K562 (cell line): ENCODE measurements at regions not wholly inside any gene's neighbourhood (a gene's known extent, or its start where the extent isn't known, plus 50 kb on each side); places are given as distances from the start of the nearest gene placed in this dataset.

ENCODE experiments used
- ATAC-seq: fragments of 200-7000 bp; cut with Tn5 transposase; 3 replicates; pipeline ENCODE4 v1.9.1; 2020; ENCODE audit warnings: moderate library complexity
- BruUV-seq: library from RNA; stranded (reverse); fragments of 400-500 nt; replicated peaks from 2 replicates; lab custom pipeline; 2021; lab: Mats Ljungman, UMichigan
- CTCF ChIA-PET: fragments of 300-600 bp; formaldehyde crosslinking; extraction: SDS; loops from one replicate; lab custom pipeline; 2021; ENCODE audit warnings: low intra/inter-chr PET ratio; lab: Yijun Ruan, JAX
- POLR2A ChIA-PET: fragments of 300-600, 350-650 bp; sonication (Branson Sonifier 250); formaldehyde crosslinking; extraction: SDS; loops from one replicate; lab custom pipeline; 2021; ENCODE audit warnings: antibody characterized with exemption, inconsistent platforms; lab: Yijun Ruan, JAX
- DNase-seq, 4 experiments: peaks; one replicate each; pipeline versions ENCODE4 v3.0.0 to v3.0.0-alpha.2; 2011 to 2018; ENCODE audit warnings: low spot score in 3 of 4, mixed read lengths in 3 of 4; ENCODE audit errors: extremely low read depth in 1 of 4
- FAIRE-seq: peaks from 2 replicates; lab custom pipeline; 2011; peaks lifted over from hg19 to GRCh38; lab: Jason Lieb, UNC
- H2AFZ ChIP-seq: 2 replicates; pipeline ENCODE4 v1.6.0; 2011; ENCODE audit warnings: low read depth, low read length, control low read depth, inconsistent platforms
- H3K27ac ChIP-seq: fragments of 200-600 bp; 3 replicates; pipeline ENCODE4 v1.8.0; 2011; ENCODE audit warnings: low read depth, mild to moderate bottlenecking, control low read depth, inconsistent platforms, low read length, moderate library complexity, mixed read lengths; ENCODE audit errors: extremely low read depth
- H3K27me3 ChIP-seq, 2 experiments: fragments of 300-600 bp in 1 of 2; 2 replicates in 1 of 2; 3 replicates in 1 of 2; pipeline versions ENCODE4 v1.6.0 to v1.8.0; 2011; ENCODE audit warnings: inconsistent platforms in 2 of 2, low read length in 2 of 2, mild to moderate bottlenecking in 1 of 2, mixed read lengths in 1 of 2, moderate library complexity in 1 of 2; ENCODE audit not compliant: control insufficient read depth in 2 of 2, insufficient read depth in 2 of 2
- H3K36me3 ChIP-seq: fragments of 300-600 bp; 3 replicates; pipeline ENCODE4 v1.8.0; 2011; ENCODE audit warnings: mild to moderate bottlenecking, low read length, inconsistent platforms; ENCODE audit not compliant: control insufficient read depth, insufficient read depth
- H3K4me1 ChIP-seq, 2 experiments: fragments of 200-600 bp in 1 of 2; replicated peaks in 1 of 2; 2 replicates in 1 of 2; 3 replicates in 1 of 2; pipeline versions ENCODE4 v1.5.1 to v1.8.0; 2011; ENCODE audit warnings: inconsistent platforms in 2 of 2, low read length in 2 of 2, mild to moderate bottlenecking in 1 of 2, mixed read lengths in 1 of 2, moderate library complexity in 1 of 2; ENCODE audit not compliant: control insufficient read depth in 2 of 2, insufficient read depth in 2 of 2
- H3K4me2 ChIP-seq: 2 replicates; pipeline ENCODE4 v1.6.1; 2011; ENCODE audit warnings: low read length, control low read depth, inconsistent platforms, mixed read lengths; ENCODE audit not compliant: insufficient read depth
- H3K4me3 ChIP-seq: fragments of 200-600 bp; sonication (generic), shearing (Covaris generic); 2 replicates; pipeline ENCODE4 v1.5.1; 2016; ENCODE audit warnings: control low read depth, inconsistent platforms
- H3K79me2 ChIP-seq: fragments of 200-600 bp; 3 replicates; pipeline ENCODE4 v1.8.0; 2011; ENCODE audit warnings: low read length, inconsistent platforms; ENCODE audit not compliant: control insufficient read depth, insufficient read depth
- H3K9ac ChIP-seq, 2 experiments: 2 replicates each; pipeline versions ENCODE4 v1.6.0 to v1.6.1; 2011; ENCODE audit warnings: low read depth in 2 of 2, low read length in 2 of 2, control low read depth in 1 of 2, inconsistent platforms in 1 of 2, mild to moderate bottlenecking in 1 of 2, mixed read lengths in 1 of 2; ENCODE audit not compliant: insufficient read depth in 1 of 2
- H3K9me1 ChIP-seq: one replicate; pipeline ENCODE4 v1.6.0; 2011; ENCODE audit warnings: inconsistent platforms, mild to moderate bottlenecking, low read length, moderate library complexity; ENCODE audit not compliant: control insufficient read depth, insufficient read depth
- H3K9me3 ChIP-seq: replicated peaks from 2 replicates; pipeline ENCODE4 v1.5.1; 2011; ENCODE audit warnings: low read depth, low read length, inconsistent platforms; ENCODE audit not compliant: control insufficient read depth, insufficient read depth
- H4K20me1 ChIP-seq: replicated peaks from 2 replicates; pipeline ENCODE4 v1.6.1; 2011; ENCODE audit warnings: low read length, inconsistent platforms, mixed read lengths; ENCODE audit not compliant: control insufficient read depth, insufficient read depth
- HES1 ChIP-seq: fragments of 450-650 bp; IDR thresholded peaks from 2 replicates; pipeline ENCODE4 v1.6.1; 2016; ENCODE audit warnings: low read depth, mild to moderate bottlenecking, moderate library complexity
- HEY1 ChIP-seq: fragments of 250-450 bp; sonication (Bioruptor Pico); IDR thresholded peaks from 2 replicates; pipeline ENCODE4 v1.5.0; 2020; ENCODE audit warnings: mild to moderate bottlenecking, moderate library complexity, borderline replicate concordance
- JUND ChIP-seq, 2 experiments: IDR thresholded peaks; 2 replicates in 1 of 2; 3 replicates in 1 of 2; pipeline ENCODE4 v1.6.1; 2011; ENCODE audit warnings: borderline replicate concordance in 2 of 2, low read depth in 2 of 2, low read length in 2 of 2, improper control_type of control experiment in 1 of 2, missing biosample characterization in 1 of 2, missing genetic modification characterization in 1 of 2, missing genetic modification reagents in 1 of 2
- MECOM ChIP-seq: fragments of 250-450 bp; sonication (Bioruptor Pico); IDR thresholded peaks from 2 replicates; pipeline ENCODE4 v1.8.0; 2022; ENCODE audit warnings: inconsistent platforms
- NR2F6 ChIP-seq: fragments of 450-650 bp; formaldehyde crosslinking; IDR thresholded peaks from 2 replicates; pipeline ENCODE4 v1.4.0; 2020; ENCODE audit warnings: mild to moderate bottlenecking
- NR3C1 ChIP-seq: sonication (generic); formaldehyde crosslinking; IDR thresholded peaks from 2 replicates; pipeline ENCODE4 v1.8.1; 2022; ENCODE audit warnings: missing genetic modification reagents
- SMAD2 ChIP-seq: fragments of 150-350 bp; IDR thresholded peaks from 2 replicates; pipeline ENCODE4 v1.6.1; 2014; ENCODE audit warnings: low read depth, mild to moderate bottlenecking, low read length
- TAF1 ChIP-seq: IDR thresholded peaks from 2 replicates; pipeline ENCODE4 v1.6.1; 2011; ENCODE audit warnings: mild to moderate bottlenecking, low read length, moderate library complexity; ENCODE audit not compliant: insufficient read depth, control insufficient read depth, severe bottlenecking; ENCODE audit errors: extremely low read depth
- TAF7 ChIP-seq: fragments of 450-650 bp; IDR thresholded peaks from 2 replicates; pipeline ENCODE4 v1.6.1; 2016; ENCODE audit warnings: missing genetic modification characterization, missing compliant biosample characterization
- ZNF239 ChIP-seq: fragments of 250-450 bp; sonication (Bioruptor Pico); IDR thresholded peaks from 2 replicates; pipeline ENCODE4 v1.4.0; 2020; ENCODE audit warnings: mild to moderate bottlenecking
- WGBS: fragments of 100-300 bp; shearing (Covaris generic); methylation state at CpG from one replicate; pipeline ENCODE4 v1.1.6; 2016; ENCODE audit warnings: low coverage, mixed read lengths; ENCODE audit not compliant: insufficient coverage; ENCODE audit errors: missing lambda C conversion rate; 5-methylcytosine and 5-hydroxymethylcytosine counted together
- in situ Hi-C: fragments of 300-500 bp; cut with MboI; formaldehyde crosslinking; loops from 4 replicates; pipeline ENCODE4 v1.15.0; 2018; ENCODE audit warnings: inconsistent platforms, mixed read lengths
- intact Hi-C: fragments of 100-400 bp; cut with micrococcal nuclease; formaldehyde crosslinking; loops from 2 replicates; pipeline ENCODE4 v1.14.2; 2022
- TF ChIP-seq, protein P1 (sequence below), 2 experiments: IDR thresholded peaks in 1 of 2; conservative IDR thresholded peaks in 1 of 2; 2 replicates each; pipeline ENCODE4 v1.6.1; 2016; ENCODE audit warnings: low read depth in 2 of 2, mild to moderate bottlenecking in 1 of 2, missing compliant biosample characterization in 1 of 2, missing genetic modification characterization in 1 of 2, moderate library complexity in 1 of 2
- TF ChIP-seq, protein P2 (sequence below): fragments of 250-450 bp; sonication (Bioruptor Pico); IDR thresholded peaks from 2 replicates; pipeline ENCODE4 v1.5.0; 2020; ENCODE audit warnings: mild to moderate bottlenecking, borderline replicate concordance

GRCh38 chr10:9615189-9615588 is 1402.5 kb upstream of the CELF2 start:
- POLR2A ChIA-PET, result no interaction called here
- CTCF ChIA-PET, result no interaction called here
- intact Hi-C loops, result no loop called here
- Histone ChIP-seq H3K9me1 (no peaks in the 10 kb centered on the region), H3K4me1 (no peaks in the 10 kb centered on the region)
- TF ChIP-seq, protein P1, sequence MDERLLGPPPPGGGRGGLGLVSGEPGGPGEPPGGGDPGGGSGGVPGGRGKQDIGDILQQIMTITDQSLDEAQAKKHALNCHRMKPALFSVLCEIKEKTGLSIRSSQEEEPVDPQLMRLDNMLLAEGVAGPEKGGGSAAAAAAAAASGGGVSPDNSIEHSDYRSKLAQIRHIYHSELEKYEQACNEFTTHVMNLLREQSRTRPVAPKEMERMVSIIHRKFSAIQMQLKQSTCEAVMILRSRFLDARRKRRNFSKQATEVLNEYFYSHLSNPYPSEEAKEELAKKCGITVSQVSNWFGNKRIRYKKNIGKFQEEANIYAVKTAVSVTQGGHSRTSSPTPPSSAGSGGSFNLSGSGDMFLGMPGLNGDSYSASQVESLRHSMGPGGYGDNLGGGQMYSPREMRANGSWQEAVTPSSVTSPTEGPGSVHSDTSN (CRISPR knock-in tag; IDR thresholded peaks at IDR 0.05; ENCODE audit: low read depth), result no peak
- TF ChIP-seq, protein P1 (tag; conservative IDR thresholded peaks at IDR 0.05; ENCODE audit: low read depth), result no peak
- no peak for TF ChIP-seq SMAD2
- no peak for TF ChIP-seq TAF7 (tag)
- TF ChIP-seq NR2F6 (CRISPR knock-in tag), result no peak
- no peak for TF ChIP-seq MECOM
- no peak for TF ChIP-seq TAF1
- TF ChIP-seq HEY1 (CRISPR knock-in tag), result no peak
- TF ChIP-seq JUND (IDR thresholded peaks at IDR 0.05; ENCODE audit: borderline replicate concordance, low read depth, low read length), result no peak
- no peak for TF ChIP-seq JUND (tag; IDR thresholded peaks at IDR 0.05; ENCODE audit: borderline replicate concordance, low read depth, low read length)
- TF ChIP-seq, protein P2, sequence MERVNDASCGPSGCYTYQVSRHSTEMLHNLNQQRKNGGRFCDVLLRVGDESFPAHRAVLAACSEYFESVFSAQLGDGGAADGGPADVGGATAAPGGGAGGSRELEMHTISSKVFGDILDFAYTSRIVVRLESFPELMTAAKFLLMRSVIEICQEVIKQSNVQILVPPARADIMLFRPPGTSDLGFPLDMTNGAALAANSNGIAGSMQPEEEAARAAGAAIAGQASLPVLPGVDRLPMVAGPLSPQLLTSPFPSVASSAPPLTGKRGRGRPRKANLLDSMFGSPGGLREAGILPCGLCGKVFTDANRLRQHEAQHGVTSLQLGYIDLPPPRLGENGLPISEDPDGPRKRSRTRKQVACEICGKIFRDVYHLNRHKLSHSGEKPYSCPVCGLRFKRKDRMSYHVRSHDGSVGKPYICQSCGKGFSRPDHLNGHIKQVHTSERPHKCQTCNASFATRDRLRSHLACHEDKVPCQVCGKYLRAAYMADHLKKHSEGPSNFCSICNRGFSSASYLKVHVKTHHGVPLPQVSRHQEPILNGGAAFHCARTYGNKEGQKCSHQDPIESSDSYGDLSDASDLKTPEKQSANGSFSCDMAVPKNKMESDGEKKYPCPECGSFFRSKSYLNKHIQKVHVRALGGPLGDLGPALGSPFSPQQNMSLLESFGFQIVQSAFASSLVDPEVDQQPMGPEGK (CRISPR knock-in tag), result no peak
- no peak for TF ChIP-seq HES1
- TF ChIP-seq NR3C1 (CRISPR knock-in tag), result no peak
- TF ChIP-seq ZNF239, result no peak
- TF ChIP-seq, all 486 proteins: peak for 0
- Histone ChIP-seq H3K79me2 (no peaks in the 10 kb centered on the region), H4K20me1 (no peaks in the 10 kb centered on the region), H3K36me3 (no peaks in the 10 kb centered on the region), H3K27ac (no peak overlapping the region), H2AFZ (no peak overlapping the region), H3K9me3 (no peaks in the 10 kb centered on the region), H3K27me3 (no peaks in the 10 kb centered on the region), H3K4me3 (no peak overlapping the region), H3K9ac (no peak overlapping the region), H3K4me2 (no peak overlapping the region)
- WGBS, result 0% methylated on average over 3 of the region's 3 CpGs
- no peak for DNase-seq
- BruUV-seq, result no TSS peak
- no peak for FAIRE-seq
- in situ Hi-C loops, result no loop called here
- ATAC-seq, result no peak
